ENCODE measurements at regions not wholly inside any gene's neighbourhood (a gene's known extent, or its start where the extent isn't known, plus 50 kb on each side); places are given as distances from the start of the nearest gene placed in this dataset.

DNA sequence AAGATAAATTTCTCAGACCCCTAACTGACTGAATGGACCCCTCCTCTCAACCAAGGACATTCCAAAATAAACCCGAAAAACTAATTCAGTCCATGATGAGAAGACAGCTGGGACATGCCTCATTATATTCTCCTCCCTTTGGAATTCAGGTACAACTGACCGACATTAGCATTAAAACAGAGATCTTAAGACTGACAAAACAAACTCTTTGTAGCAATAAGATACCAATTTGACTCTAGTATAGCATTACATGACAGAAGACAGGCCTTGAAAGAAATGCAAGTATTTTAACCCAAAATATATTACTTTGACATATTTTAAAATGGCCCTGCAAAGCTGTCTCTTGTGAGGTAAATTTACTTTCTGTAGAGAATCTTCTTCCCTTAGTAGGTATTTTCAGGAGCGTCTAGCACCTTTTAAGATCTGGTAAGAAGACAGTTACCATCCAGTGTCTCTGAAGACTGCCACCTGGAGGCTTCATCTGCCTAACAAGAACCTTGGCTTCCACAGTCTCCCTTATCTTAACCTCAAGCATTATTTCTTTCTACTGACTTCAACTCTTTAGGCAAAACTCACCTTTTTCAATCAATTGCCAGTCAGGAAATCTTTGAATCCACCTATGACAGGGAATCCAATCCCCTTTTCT is 957.5 kb downstream of the SLC6A15 start:
- H3K4me3 Mint-ChIP-seq (ENCODE audit: low read depth), result no peak overlapping the region
- no peaks in the 10 kb centered on the region for H3K4me1 Mint-ChIP-seq (ENCODE audit: low read depth)
- peaks cover 2% of the 10 kb centered on the region for H3K36me3 Mint-ChIP-seq (ENCODE audit: insufficient read depth)
- no peak overlapping the region for H3K27ac Mint-ChIP-seq
- DNase-seq (ENCODE audit: low spot score, unreplicated experiment), result no peak
- peaks cover 5% of the 10 kb centered on the region for H3K9me3 Mint-ChIP-seq (ENCODE audit: low read depth)
- TF ChIP-seq, protein P1, sequence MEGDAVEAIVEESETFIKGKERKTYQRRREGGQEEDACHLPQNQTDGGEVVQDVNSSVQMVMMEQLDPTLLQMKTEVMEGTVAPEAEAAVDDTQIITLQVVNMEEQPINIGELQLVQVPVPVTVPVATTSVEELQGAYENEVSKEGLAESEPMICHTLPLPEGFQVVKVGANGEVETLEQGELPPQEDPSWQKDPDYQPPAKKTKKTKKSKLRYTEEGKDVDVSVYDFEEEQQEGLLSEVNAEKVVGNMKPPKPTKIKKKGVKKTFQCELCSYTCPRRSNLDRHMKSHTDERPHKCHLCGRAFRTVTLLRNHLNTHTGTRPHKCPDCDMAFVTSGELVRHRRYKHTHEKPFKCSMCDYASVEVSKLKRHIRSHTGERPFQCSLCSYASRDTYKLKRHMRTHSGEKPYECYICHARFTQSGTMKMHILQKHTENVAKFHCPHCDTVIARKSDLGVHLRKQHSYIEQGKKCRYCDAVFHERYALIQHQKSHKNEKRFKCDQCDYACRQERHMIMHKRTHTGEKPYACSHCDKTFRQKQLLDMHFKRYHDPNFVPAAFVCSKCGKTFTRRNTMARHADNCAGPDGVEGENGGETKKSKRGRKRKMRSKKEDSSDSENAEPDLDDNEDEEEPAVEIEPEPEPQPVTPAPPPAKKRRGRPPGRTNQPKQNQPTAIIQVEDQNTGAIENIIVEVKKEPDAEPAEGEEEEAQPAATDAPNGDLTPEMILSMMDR (IDR thresholded peaks at IDR 0.05; ENCODE audit: unreplicated experiment), result no peak
- no peaks in the 10 kb centered on the region for H3K27me3 Mint-ChIP-seq

- Mint-ChIP-seq H3K9me3 (ENCODE audit: low read depth) (peaks cover 7% of the 10 kb centered on the region), H3K4me3 (ENCODE audit: low read depth) (no peak overlapping the region), H3K4me1 (ENCODE audit: low read depth) (no peaks in the 10 kb centered on the region), H3K36me3 (ENCODE audit: insufficient read depth) (peaks cover 2% of the 10 kb centered on the region), H3K27me3 (no peaks in the 10 kb centered on the region), H3K27ac (no peak overlapping the region)
- TF ChIP-seq, protein P1 (IDR thresholded peaks at IDR 0.05; ENCODE audit: unreplicated experiment), result no peak
- DNase-seq (ENCODE audit: low spot score, unreplicated experiment), result no peak
Measured at GRCh38 chr12:83954071-83954789, 958.4 kb downstream of the SLC6A15 start.

GRCh38 chr12:83945871-83946270 is 966.7 kb downstream of the SLC6A15 start:
- Mint-ChIP-seq H3K9me3 (ENCODE audit: low read depth) (peaks cover 12% of the 10 kb centered on the region), H3K4me1 (ENCODE audit: low read depth) (peaks cover 15% of the 10 kb centered on the region), H3K27ac (no peak overlapping the region)

GRCh38 chr12:83939718-83940117 is 972.9 kb downstream of the SLC6A15 start:
- peaks cover 6% of the 10 kb centered on the region for H3K9me3 Mint-ChIP-seq (ENCODE audit: low read depth)
- H3K27ac Mint-ChIP-seq, result no peak overlapping the region
- no peaks in the 10 kb centered on the region for H3K27me3 Mint-ChIP-seq
- no peaks in the 10 kb centered on the region for H3K36me3 Mint-ChIP-seq (ENCODE audit: insufficient read depth)
- TF ChIP-seq, protein P1 (IDR thresholded peaks at IDR 0.05; ENCODE audit: unreplicated experiment), result no peak
- no peak overlapping the region for H3K4me3 Mint-ChIP-seq (ENCODE audit: low read depth)
- peaks cover 3% of the 10 kb centered on the region for H3K4me1 Mint-ChIP-seq (ENCODE audit: low read depth)
- no peak for DNase-seq (ENCODE audit: low spot score, unreplicated experiment)

More at GRCh38 chr12:83945871-83946270, 966.7 kb downstream of the SLC6A15 start:
- DNase-seq (ENCODE audit: low spot score, unreplicated experiment), result no peak
- Mint-ChIP-seq H3K27me3 (no peaks in the 10 kb centered on the region), H3K4me3 (ENCODE audit: low read depth) (no peak overlapping the region), H3K36me3 (ENCODE audit: insufficient read depth) (peaks cover 2% of the 10 kb centered on the region)
- TF ChIP-seq, protein P1 (IDR thresholded peaks at IDR 0.05; ENCODE audit: unreplicated experiment), result no peak

- H3K36me3 Mint-ChIP-seq (ENCODE audit: insufficient read depth), result no peaks in the 10 kb centered on the region
- DNase-seq (ENCODE audit: low spot score, unreplicated experiment), result no peak
- no peaks in the 10 kb centered on the region for H3K4me1 Mint-ChIP-seq (ENCODE audit: low read depth)
- TF ChIP-seq, protein P1 (IDR thresholded peaks at IDR 0.05; ENCODE audit: unreplicated experiment), result no peak
- no peaks in the 10 kb centered on the region for H3K9me3 Mint-ChIP-seq (ENCODE audit: low read depth)
- no peaks in the 10 kb centered on the region for H3K27me3 Mint-ChIP-seq
- H3K4me3 Mint-ChIP-seq (ENCODE audit: low read depth), result no peak overlapping the region
- no peak overlapping the region for H3K27ac Mint-ChIP-seq
Measured at GRCh38 chr12:83933615-83934014, 979.0 kb downstream of the SLC6A15 start.

All from progenitor cell of endocrine pancreas (in vitro differentiated cells).